PFSK-1 (cell line): ENCODE measurements at regions not wholly inside any gene's neighbourhood (a gene's known extent, or its start where the extent isn't known, plus 50 kb on each side); places are given as distances from the start of the nearest gene placed in this dataset.

Experiments used
- POLR2AphosphoS5 ChIP-seq: IDR thresholded peaks from 2 replicates; pipeline ENCODE4 v1.6.1; 2012; ENCODE audit warnings: low read depth, mild to moderate bottlenecking, control low read depth, low read length, moderate library complexity
- REST ChIP-seq, 2 experiments: IDR thresholded peaks; 2 replicates each; pipeline versions ENCODE4 v1.6.1 to v1.8.0; 2011 to 2012; ENCODE audit warnings: low read depth in 2 of 2, low read length in 2 of 2, control low read depth in 1 of 2, inconsistent platforms in 1 of 2, mild to moderate bottlenecking in 1 of 2, moderate library complexity in 1 of 2; ENCODE audit not compliant: insufficient read depth in 1 of 2

- TF ChIP-seq POLR2AphosphoS5: no peak
- TF ChIP-seq REST (IDR thresholded peaks at IDR 0.05; ENCODE audit: insufficient read depth in 1 of 2, low read depth in 2 of 2, low read length in 2 of 2): no peak
These were observed 53.8 kb upstream of the PRSS23 start for GRCh38 chr11:86746514-86746913.
